H9 (cell line): ENCODE measurements at regions not wholly inside any gene's neighbourhood (a gene's known extent, or its start where the extent isn't known, plus 50 kb on each side); places are given as distances from the start of the nearest gene placed in this dataset.

Source experiments
- DNase-seq: peaks from one replicate; pipeline ENCODE4 v3.0.0-alpha.2; 2017
- H2AFZ ChIP-seq: one replicate; pipeline ENCODE4 v1.6.1; 2013; ENCODE audit warnings: mild to moderate bottlenecking, low read length, control low read depth, moderate library complexity
- H2AK5ac ChIP-seq: 2 replicates; pipeline ENCODE4 v1.6.1; 2013; ENCODE audit warnings: low read length, control low read depth, mixed read lengths; ENCODE audit not compliant: insufficient read length
- H2BK120ac ChIP-seq: one replicate; pipeline ENCODE4 v1.6.1; 2013; ENCODE audit warnings: low read depth, mild to moderate bottlenecking, low read length, control low read depth, inconsistent platforms; ENCODE audit not compliant: poor library complexity, severe bottlenecking
- H2BK12ac ChIP-seq: 2 replicates; pipeline ENCODE4 v1.6.1; 2013; ENCODE audit warnings: low read length, control low read depth, mixed read lengths, low read depth; ENCODE audit not compliant: insufficient read length
- H2BK15ac ChIP-seq: 2 replicates; pipeline ENCODE4 v1.6.1; 2013; ENCODE audit warnings: low read depth, low read length, control low read depth
- H2BK20ac ChIP-seq: one replicate; pipeline ENCODE4 v1.6.1; 2013; ENCODE audit warnings: low read depth, mild to moderate bottlenecking, low read length, control low read depth, inconsistent platforms; ENCODE audit not compliant: poor library complexity, severe bottlenecking
- H2BK5ac ChIP-seq: 2 replicates; pipeline ENCODE4 v1.6.1; 2013; ENCODE audit warnings: low read length, control low read depth, mixed read lengths; ENCODE audit not compliant: insufficient read length
- H3K14ac ChIP-seq: 2 replicates; pipeline ENCODE4 v1.6.1; 2013; ENCODE audit warnings: low read length, control low read depth; ENCODE audit not compliant: insufficient read depth
- H3K18ac ChIP-seq: 2 replicates; pipeline ENCODE4 v1.6.1; 2013; ENCODE audit warnings: low read depth, mild to moderate bottlenecking, mixed read lengths, low read length, control low read depth; ENCODE audit not compliant: insufficient read length
- H3K23ac ChIP-seq: 2 replicates; pipeline ENCODE4 v1.6.1; 2013; ENCODE audit warnings: low read length, control low read depth, mixed read lengths, low read depth; ENCODE audit not compliant: insufficient read length
- H3K23me2 ChIP-seq: 2 replicates; pipeline ENCODE4 v1.6.1; 2013; ENCODE audit warnings: low read depth, mild to moderate bottlenecking, mixed read lengths, low read length, control low read depth; ENCODE audit not compliant: insufficient read length, poor library complexity, severe bottlenecking
- H3K27ac ChIP-seq: 2 replicates; pipeline ENCODE4 v1.5.1; 2013; ENCODE audit warnings: low read length, control low read depth, mixed read lengths, low read depth; ENCODE audit not compliant: insufficient read length
- H3K27me3 ChIP-seq: 2 replicates; pipeline ENCODE4 v1.6.1; 2013; ENCODE audit warnings: low read length, control low read depth, inconsistent platforms; ENCODE audit not compliant: insufficient read depth
- H3K4ac ChIP-seq: 2 replicates; pipeline ENCODE4 v1.6.1; 2013; ENCODE audit warnings: low read depth, mild to moderate bottlenecking, control low read depth, inconsistent platforms, low read length, moderate library complexity
- H3K4me1 ChIP-seq: 2 replicates; pipeline ENCODE4 v1.6.1; 2013; ENCODE audit warnings: low read length, control low read depth, inconsistent platforms; ENCODE audit not compliant: insufficient read depth
- H3K4me2 ChIP-seq: 2 replicates; pipeline ENCODE4 v1.6.1; 2013; ENCODE audit warnings: low read length, control low read depth, mixed read lengths; ENCODE audit not compliant: insufficient read length, insufficient read depth
- H3K56ac ChIP-seq: 2 replicates; pipeline ENCODE4 v1.6.1; 2013; ENCODE audit warnings: low read depth, mild to moderate bottlenecking, mixed read lengths, low read length, control low read depth; ENCODE audit not compliant: insufficient read length
- H3K79me1 ChIP-seq: 2 replicates; pipeline ENCODE4 v1.6.1; 2013; ENCODE audit warnings: low read depth, mild to moderate bottlenecking, moderate library complexity, low read length, control low read depth, inconsistent platforms; ENCODE audit not compliant: insufficient read depth, poor library complexity, severe bottlenecking
- H3K79me2 ChIP-seq: 2 replicates; pipeline ENCODE4 v1.6.1; 2013; ENCODE audit warnings: low read length, control low read depth, inconsistent platforms; ENCODE audit not compliant: insufficient read depth
- H3K9ac ChIP-seq: 2 replicates; pipeline ENCODE4 v1.6.1; 2013; ENCODE audit warnings: low read length, control low read depth, mixed read lengths; ENCODE audit not compliant: insufficient read length; ENCODE audit errors: extremely low read depth
- H3K9me3 ChIP-seq: one replicate; pipeline ENCODE4 v1.6.1; 2013; ENCODE audit warnings: low read depth, low read length, inconsistent platforms; ENCODE audit not compliant: control insufficient read depth
- H3T11ph ChIP-seq: one replicate; pipeline ENCODE4 v1.6.1; 2013; ENCODE audit warnings: mild to moderate bottlenecking, low read length, control low read depth, inconsistent platforms
- H4K20me1 ChIP-seq: one replicate; pipeline ENCODE4 v1.6.1; 2013; ENCODE audit not compliant: control insufficient read depth, insufficient read length, insufficient read depth
- H4K5ac ChIP-seq: 2 replicates; pipeline ENCODE4 v1.6.1; 2013; ENCODE audit warnings: low read depth, mild to moderate bottlenecking, mixed read lengths, low read length, control low read depth; ENCODE audit not compliant: insufficient read length
- H4K8ac ChIP-seq: replicated peaks from 2 replicates; pipeline ENCODE4 v1.6.1; 2013; ENCODE audit warnings: low read length, control low read depth, mixed read lengths, low read depth; ENCODE audit not compliant: insufficient read length
- H4K91ac ChIP-seq: 2 replicates; pipeline ENCODE4 v1.6.1; 2013; ENCODE audit warnings: low read depth, mild to moderate bottlenecking, moderate library complexity, mixed read lengths, low read length, control low read depth; ENCODE audit not compliant: insufficient read length
- H3K27ac Mint-ChIP-seq, 3 experiments: 2 replicates in 2 of 3; 3 replicates in 1 of 3; pipeline ENCODE4 v1.8.0; 2020 to 2021; ENCODE audit warnings: mixed read lengths in 3 of 3, mild to moderate bottlenecking in 1 of 3, moderate library complexity in 1 of 3
- H3K27me3 Mint-ChIP-seq: 2 replicates; pipeline ENCODE4 v1.8.0; 2021; ENCODE audit warnings: low read depth, mild to moderate bottlenecking, moderate library complexity, mixed read lengths
- H3K36me3 Mint-ChIP-seq, 3 experiments: 2 replicates in 2 of 3; 3 replicates in 1 of 3; pipeline ENCODE4 v1.8.0; 2020 to 2021; ENCODE audit warnings: low read depth in 3 of 3, mixed read lengths in 3 of 3; ENCODE audit not compliant: insufficient read depth in 1 of 3
- H3K4me1 Mint-ChIP-seq, 2 experiments: 2 replicates each; pipeline ENCODE4 v1.8.0; 2020; ENCODE audit warnings: mixed read lengths in 2 of 2
- H3K4me3 Mint-ChIP-seq, 2 experiments: 2 replicates in 1 of 2; 3 replicates in 1 of 2; pipeline ENCODE4 v1.8.0; 2020 to 2021; ENCODE audit warnings: mild to moderate bottlenecking in 2 of 2, mixed read lengths in 2 of 2, moderate library complexity in 1 of 2
- H3K9me3 Mint-ChIP-seq, 2 experiments: 2 replicates in 1 of 2; 3 replicates in 1 of 2; pipeline ENCODE4 v1.8.0; 2020; ENCODE audit warnings: mild to moderate bottlenecking in 2 of 2, mixed read lengths in 2 of 2, moderate library complexity in 1 of 2
- WGBS: extraction: QIAGEN DNeasy Blood & Tissue Kit; methylation state at CpG from one replicate; pipeline ENCODE4 v1.1.7; 2013; ENCODE audit warnings: missing lambda C conversion rate, low lambda C conversion rate, mixed read lengths; ENCODE audit not compliant: insufficient read length; ENCODE audit errors: extremely low coverage; 5-methylcytosine and 5-hydroxymethylcytosine counted together
- TF ChIP-seq, protein P1 (sequence below): fragments of 200-600 bp; sonication (generic); conservative IDR thresholded peaks from 3 replicates; pipeline ENCODE4 v1.8.0; 2021; ENCODE audit warnings: antibody characterized with exemption, mild to moderate bottlenecking

DNA sequence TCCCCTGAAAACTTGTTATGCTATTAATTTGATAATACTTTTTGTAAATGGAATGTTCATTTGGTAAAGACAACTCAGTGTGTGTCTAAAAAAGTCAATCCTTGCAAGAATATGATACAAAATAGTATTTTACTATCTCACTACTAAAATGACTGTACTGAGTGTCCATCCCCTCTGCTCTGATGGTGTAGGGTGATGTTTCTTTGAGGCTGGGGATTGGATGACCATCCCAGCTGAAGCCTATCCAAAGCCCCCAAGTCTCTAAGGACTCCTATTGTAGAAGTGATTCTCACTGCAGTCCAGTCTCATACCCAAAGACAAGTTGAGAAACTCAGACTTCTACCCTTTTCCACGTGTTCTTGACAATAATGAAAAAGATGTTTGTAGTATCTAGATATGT, 1128.4 kb downstream of the BCL11B start:
- Mint-ChIP-seq H3K27me3 (no peaks in the 10 kb centered on the region), H3K36me3 (no peaks in the 10 kb centered on the region), H3K27ac (no peak overlapping the region), H3K4me1 (peaks cover 20% of the 10 kb centered on the region in 2 experiments), H3K9me3 (no peaks in the 10 kb centered on the region), H3K4me3 (no peak overlapping the region)
- H2BK20ac ChIP-seq, result no peak overlapping the region
- no peak overlapping the region for H3K56ac ChIP-seq
- no peaks in the 10 kb centered on the region for H3K79me2 ChIP-seq
- no peak overlapping the region for H3K18ac ChIP-seq
- H3K79me1 ChIP-seq, result no peaks in the 10 kb centered on the region
- no peak overlapping the region for H2BK120ac ChIP-seq
- no peak overlapping the region for H2BK5ac ChIP-seq
- no peak overlapping the region for H2BK15ac ChIP-seq
- H3K4ac ChIP-seq, result no peak overlapping the region
- no peak overlapping the region for H3K9ac ChIP-seq
- H3K27me3 ChIP-seq, result no peaks in the 10 kb centered on the region
- WGBS, result no CpG with 5 or more reads among the region's 1 CpG
- H3K27ac ChIP-seq, result no peak overlapping the region
- H3T11ph ChIP-seq, result no peak overlapping the region
- H4K20me1 ChIP-seq, result no peaks in the 10 kb centered on the region
- no peak overlapping the region for H4K91ac ChIP-seq
- DNase-seq, result no peak
- H3K4me2 ChIP-seq, result no peak overlapping the region
- no peak overlapping the region for H2BK12ac ChIP-seq
- TF ChIP-seq, protein P1, sequence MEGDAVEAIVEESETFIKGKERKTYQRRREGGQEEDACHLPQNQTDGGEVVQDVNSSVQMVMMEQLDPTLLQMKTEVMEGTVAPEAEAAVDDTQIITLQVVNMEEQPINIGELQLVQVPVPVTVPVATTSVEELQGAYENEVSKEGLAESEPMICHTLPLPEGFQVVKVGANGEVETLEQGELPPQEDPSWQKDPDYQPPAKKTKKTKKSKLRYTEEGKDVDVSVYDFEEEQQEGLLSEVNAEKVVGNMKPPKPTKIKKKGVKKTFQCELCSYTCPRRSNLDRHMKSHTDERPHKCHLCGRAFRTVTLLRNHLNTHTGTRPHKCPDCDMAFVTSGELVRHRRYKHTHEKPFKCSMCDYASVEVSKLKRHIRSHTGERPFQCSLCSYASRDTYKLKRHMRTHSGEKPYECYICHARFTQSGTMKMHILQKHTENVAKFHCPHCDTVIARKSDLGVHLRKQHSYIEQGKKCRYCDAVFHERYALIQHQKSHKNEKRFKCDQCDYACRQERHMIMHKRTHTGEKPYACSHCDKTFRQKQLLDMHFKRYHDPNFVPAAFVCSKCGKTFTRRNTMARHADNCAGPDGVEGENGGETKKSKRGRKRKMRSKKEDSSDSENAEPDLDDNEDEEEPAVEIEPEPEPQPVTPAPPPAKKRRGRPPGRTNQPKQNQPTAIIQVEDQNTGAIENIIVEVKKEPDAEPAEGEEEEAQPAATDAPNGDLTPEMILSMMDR, result no peak
- H2AFZ ChIP-seq, result no peak overlapping the region
- H3K23me2 ChIP-seq, result no peaks in the 10 kb centered on the region
- no peak overlapping the region for H2AK5ac ChIP-seq
- no peak overlapping the region for H3K14ac ChIP-seq
- H3K23ac ChIP-seq, result no peak overlapping the region
- H4K5ac ChIP-seq, result no peak overlapping the region
- H4K8ac ChIP-seq, result no peak overlapping the region
- H3K4me1 ChIP-seq, result no peaks in the 10 kb centered on the region; the same call in 1 of the 2 replicates
- H3K9me3 ChIP-seq, result no peaks in the 10 kb centered on the region
